NCI-H2107 treated with DMSO at 0.1 percent for 48 hours (cell line): ENCODE measurements at regions not wholly inside any gene's neighbourhood (a gene's known extent, or its start where the extent isn't known, plus 50 kb on each side); places are given as distances from the start of the nearest gene placed in this dataset.

Source experiments
- DNase-seq: peaks from one replicate; lab custom pipeline; 2025; ENCODE audit not compliant: unreplicated experiment; lab: John Stamatoyannopoulos, UW

- no peak for DNase-seq
These were observed 607.4 kb upstream of the FAM241A start for GRCh38 chr4:111537871-111538270.

DNA sequence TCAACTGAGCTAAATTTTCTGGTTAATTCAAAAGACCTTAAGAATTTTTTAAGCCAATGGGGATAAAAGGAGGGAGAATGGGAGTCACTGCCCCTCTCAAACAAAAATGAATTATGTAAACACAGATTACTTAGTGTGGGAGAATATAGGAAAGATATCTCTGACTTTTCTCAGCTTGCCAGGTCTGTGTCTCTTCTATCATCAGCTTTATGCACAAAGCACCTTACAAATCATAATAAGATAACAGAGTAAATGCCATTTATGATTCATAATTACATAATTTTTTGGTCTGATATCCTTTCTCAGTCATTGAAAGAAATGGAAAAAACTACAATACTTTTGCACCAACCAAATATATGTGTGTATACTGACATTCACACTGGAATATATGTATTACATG, 604.6 kb upstream of the FAM241A start:
- no peak for DNase-seq

- no peak for DNase-seq
These were observed 603.2 kb upstream of the FAM241A start for GRCh38 chr4:111542056-111542455.

DNA sequence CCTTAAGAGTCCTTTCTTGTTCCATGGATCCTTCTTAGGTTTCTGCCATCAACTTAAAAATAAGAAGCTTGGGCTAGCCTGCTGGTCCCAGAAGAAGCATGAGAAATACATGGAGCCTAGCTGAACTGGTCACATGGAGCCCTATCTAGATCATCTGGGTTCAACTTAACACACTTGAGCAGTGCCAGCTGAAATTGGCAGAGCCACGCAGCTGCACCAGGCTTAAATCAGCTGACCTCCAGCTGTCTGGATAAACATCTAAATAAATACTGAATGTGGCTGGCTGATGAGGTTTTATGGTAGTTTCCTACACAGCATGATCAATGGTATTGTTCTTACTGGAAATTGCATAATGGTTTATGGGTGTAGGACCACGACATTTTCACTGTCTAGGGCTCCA, 598.4 kb upstream of the FAM241A start:
- no peak for DNase-seq

DNA sequence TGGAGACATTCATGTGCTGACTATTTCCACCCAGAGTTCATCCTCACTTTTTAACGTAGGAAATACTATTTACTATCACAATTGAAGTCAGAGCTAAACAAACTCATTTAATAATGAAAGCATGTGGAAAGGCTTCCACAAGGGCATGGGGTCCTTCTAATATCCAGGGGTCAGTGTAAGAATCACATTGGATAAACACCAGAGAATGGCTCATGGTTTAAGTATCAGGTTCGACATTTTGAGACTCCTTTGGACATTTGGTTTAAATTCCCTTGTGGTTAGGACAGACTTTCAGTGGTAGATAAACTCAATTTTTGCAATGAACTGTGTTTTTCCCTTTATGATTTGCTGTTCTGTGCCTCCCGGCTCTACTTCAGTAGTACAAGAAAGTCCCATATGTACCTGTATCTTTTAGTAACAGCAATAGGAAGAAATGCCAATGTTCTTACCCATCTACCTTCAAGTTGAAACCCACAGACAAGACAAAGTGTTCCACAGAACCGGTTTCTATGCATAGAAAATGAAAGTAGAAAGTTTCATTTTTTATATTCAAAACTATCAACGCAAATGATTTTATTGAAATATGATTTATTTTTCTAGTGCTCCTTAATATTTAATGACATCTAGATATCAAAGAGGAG, 589.0 kb upstream of the FAM241A start:
- no peak for DNase-seq

DNA sequence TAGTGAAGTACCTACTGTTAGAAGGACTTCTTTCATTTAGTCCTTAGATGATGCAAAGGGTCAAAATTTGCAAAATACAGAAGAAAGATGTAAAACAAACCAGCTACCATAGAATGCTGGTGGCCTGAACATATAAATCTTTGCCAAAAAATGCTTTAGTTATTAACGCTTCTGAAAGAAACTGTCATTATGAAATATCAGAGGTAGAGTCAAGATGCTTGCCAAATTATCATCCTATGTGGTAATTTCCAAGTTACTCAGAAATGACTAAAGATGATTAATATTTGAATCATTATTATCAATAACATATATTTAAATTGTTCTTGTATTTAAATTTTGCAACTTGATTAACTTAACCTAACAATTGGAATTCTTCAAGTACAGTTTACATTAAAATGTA, 588.4 kb upstream of the FAM241A start:
- DNase-seq: no peak

GRCh38 chr4:111562826-111563225, 582.4 kb upstream of the FAM241A start:
- DNase-seq: no peak

DNA sequence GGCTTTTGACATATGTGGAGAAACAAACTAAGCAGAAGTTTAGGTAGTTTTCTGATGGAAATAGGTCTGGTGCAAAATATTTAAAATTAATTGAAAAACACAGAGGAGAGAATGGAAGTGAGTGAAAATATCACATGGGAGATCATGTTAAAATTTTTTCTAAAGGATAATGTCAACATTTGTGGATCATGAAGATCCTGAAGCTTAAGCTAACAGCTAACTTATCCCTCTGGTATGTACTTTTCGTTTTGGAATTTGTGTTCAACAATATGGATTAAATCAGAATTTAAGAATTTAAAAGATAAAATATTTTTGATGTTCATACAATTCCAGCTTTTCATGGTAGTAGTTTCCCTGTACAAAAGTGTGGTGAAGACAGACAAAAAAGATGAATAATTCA, 572.8 kb upstream of the FAM241A start:
- DNase-seq: no peak

- DNase-seq: no peak
These were observed 571.9 kb upstream of the FAM241A start for GRCh38 chr4:111573386-111573785.

DNA sequence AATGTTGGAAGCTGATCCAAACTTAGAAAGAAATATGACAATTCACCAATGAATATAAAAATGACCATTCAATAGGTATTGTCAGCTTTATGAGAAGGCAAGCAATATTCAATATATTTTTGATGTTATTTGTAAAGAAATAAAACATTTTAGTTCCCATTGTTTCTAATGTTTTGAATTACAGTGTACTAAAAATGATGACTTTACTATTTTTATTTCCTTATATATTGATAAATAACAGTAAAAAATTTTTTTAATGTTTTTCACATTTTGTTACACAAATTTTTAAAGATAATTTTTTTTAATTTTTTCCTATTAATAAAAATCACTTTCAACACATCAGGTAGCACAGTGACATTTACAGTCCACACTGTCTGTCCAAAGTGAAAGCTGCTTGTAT, 565.5 kb upstream of the FAM241A start:
- DNase-seq: no peak

DNA sequence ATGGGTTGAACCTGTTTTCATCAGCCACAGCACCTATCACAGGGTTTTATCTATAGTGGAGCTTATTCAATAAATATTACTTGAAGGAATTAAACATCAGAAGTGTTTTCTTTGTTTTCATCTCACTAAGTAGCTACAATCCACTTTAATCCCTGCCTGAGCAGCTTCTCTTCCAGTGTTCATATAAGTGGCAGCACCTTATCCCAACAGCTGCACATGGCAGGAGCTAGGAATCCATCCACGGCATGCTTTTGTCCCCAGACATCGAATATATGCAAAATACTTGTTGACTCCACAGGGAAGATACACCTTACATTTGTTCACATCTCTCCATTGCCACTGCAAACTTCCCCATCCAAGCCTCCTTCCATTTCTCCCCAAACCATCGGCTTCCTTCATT, 549.8 kb upstream of the FAM241A start:
- DNase-seq: no peak

DNA sequence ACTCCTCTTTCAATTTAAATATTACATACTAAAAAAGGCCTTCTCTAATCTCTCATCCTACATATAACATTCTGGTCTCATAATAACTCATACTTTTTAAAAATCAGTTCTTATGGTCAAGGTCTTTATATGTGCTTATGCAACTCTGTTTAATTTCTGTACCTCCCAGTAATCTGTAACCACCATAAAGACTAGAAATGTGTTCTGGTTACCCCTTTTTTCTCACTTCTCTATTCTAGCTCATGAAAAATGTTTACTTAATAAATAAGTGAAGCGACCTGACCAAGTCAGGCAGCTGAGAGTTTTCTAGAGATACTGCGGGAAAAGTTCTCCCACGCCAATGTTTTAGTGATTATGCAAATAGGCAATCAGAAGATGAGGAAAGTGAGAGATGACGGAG, 548.8 kb upstream of the FAM241A start:
- no peak for DNase-seq

DNA sequence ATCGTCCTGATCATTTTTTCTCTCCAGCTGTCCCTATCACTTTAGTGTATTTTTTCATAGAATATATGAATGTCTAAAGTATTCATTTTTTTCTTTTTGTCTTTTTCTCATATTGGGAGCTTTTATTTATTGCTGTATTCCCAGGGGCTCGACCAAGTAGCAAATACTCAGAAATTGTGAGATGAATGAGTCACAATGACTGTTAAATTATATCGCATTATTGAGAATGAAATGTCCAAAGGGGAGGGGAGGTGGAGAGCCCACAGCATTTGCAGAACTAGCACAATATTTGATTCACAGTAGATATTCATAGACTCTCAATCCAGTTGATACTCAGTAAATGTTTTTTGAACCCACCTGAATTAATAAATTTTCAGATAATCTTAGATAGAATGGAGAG, 543.6 kb upstream of the FAM241A start:
- no peak for DNase-seq

- DNase-seq: no peak
These were observed 542.4 kb upstream of the FAM241A start for GRCh38 chr4:111602848-111603247.

GRCh38 chr4:111605111-111605510, 540.1 kb upstream of the FAM241A start:
- DNase-seq: no peak

DNA sequence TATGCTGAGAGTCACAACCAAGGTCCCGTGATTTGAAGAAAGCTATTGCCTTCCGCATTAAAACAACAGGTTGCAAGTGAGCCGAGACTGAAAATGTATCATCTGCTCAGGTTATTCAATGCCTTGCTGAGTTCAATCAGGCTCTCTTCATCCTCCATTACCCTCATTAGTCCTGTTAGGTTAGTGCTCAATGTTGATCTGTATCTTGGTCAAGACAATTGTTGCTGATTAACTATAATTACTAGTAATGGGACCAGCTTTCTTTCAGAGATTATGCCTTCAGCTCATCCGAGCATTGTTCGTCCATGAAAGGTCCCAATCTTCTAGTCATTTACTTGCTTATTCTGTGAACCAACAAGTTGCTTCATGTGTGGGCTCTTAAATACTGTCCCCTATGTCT, 534.6 kb upstream of the FAM241A start:
- DNase-seq: no peak

- DNase-seq: no peak
These were observed 526.3 kb upstream of the FAM241A start for GRCh38 chr4:111618908-111619307.

GRCh38 chr4:111628437-111628836, 516.8 kb upstream of the FAM241A start:
- DNase-seq: no peak

- DNase-seq: peak; percentile 5
These were observed 514.5 kb upstream of the FAM241A start for GRCh38 chr4:111630705-111631104.

GRCh38 chr4:111631215-111631999, 513.8 kb upstream of the FAM241A start:
- DNase-seq: peak; percentile 2

- DNase-seq: no peak
These were observed 512.6 kb upstream of the FAM241A start for GRCh38 chr4:111632641-111633151.

GRCh38 chr4:111633663-111634266, 511.5 kb upstream of the FAM241A start:
- no peak for DNase-seq
